ENCODE measurements at regions not wholly inside any gene's neighbourhood (a gene's known extent, or its start where the extent isn't known, plus 50 kb on each side); places are given as distances from the start of the nearest gene placed in this dataset.

GRCh38 chr5:167168971-167169370, 1122.5 kb upstream of the WWC1 start:
- no peak for DNase-seq (ENCODE audit: low spot score)
- Histone ChIP-seq H3K4me1 (no peaks in the 10 kb centered on the region), H3K27me3 (no peaks in the 10 kb centered on the region), H3K36me3 (no peaks in the 10 kb centered on the region), H3K4me3 (no peak overlapping the region), H3K9me3 (no peaks in the 10 kb centered on the region), H3K27ac (no peak overlapping the region)
- TF ChIP-seq, protein P1, sequence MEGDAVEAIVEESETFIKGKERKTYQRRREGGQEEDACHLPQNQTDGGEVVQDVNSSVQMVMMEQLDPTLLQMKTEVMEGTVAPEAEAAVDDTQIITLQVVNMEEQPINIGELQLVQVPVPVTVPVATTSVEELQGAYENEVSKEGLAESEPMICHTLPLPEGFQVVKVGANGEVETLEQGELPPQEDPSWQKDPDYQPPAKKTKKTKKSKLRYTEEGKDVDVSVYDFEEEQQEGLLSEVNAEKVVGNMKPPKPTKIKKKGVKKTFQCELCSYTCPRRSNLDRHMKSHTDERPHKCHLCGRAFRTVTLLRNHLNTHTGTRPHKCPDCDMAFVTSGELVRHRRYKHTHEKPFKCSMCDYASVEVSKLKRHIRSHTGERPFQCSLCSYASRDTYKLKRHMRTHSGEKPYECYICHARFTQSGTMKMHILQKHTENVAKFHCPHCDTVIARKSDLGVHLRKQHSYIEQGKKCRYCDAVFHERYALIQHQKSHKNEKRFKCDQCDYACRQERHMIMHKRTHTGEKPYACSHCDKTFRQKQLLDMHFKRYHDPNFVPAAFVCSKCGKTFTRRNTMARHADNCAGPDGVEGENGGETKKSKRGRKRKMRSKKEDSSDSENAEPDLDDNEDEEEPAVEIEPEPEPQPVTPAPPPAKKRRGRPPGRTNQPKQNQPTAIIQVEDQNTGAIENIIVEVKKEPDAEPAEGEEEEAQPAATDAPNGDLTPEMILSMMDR (IDR thresholded peaks at IDR 0.05), result no peak

DNA sequence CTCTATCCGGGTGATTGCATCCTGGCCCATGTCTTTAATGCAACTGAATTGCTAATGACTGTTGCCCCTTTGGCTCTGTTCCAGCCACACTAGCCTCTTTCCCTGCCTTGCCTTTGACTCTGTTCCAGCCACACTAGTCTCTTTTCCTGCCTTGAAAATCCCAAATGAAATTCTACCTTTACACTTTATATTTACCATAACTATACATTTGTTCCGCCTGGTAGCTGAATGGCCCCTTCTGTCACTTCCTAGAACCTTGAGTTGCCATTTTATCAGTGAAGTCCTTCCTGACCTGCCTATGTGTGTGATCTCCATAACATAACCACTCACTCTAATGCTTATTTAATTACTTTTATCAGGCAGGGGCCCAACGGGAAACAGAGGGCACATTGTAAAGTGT, 1120.4 kb upstream of the WWC1 start:
- Histone ChIP-seq H3K36me3 (no peaks in the 10 kb centered on the region), H3K27me3 (no peaks in the 10 kb centered on the region), H3K27ac (no peak overlapping the region), H3K4me3 (no peak overlapping the region), H3K4me1 (no peaks in the 10 kb centered on the region), H3K9me3 (no peaks in the 10 kb centered on the region)
- DNase-seq (ENCODE audit: low spot score), result no peak
- TF ChIP-seq, protein P1 (IDR thresholded peaks at IDR 0.05), result no peak

- DNase-seq (ENCODE audit: low spot score), result no peak
- H3K4me1 ChIP-seq, result no peaks in the 10 kb centered on the region
- no peak overlapping the region for H3K27ac ChIP-seq
- H3K36me3 ChIP-seq, result no peaks in the 10 kb centered on the region
- H3K9me3 ChIP-seq, result no peaks in the 10 kb centered on the region
- H3K4me3 ChIP-seq, result no peak overlapping the region
- TF ChIP-seq, protein P1 (IDR thresholded peaks at IDR 0.05), result no peak
- no peaks in the 10 kb centered on the region for H3K27me3 ChIP-seq
Measured at GRCh38 chr5:167177736-167178135, 1113.7 kb upstream of the WWC1 start.

DNA sequence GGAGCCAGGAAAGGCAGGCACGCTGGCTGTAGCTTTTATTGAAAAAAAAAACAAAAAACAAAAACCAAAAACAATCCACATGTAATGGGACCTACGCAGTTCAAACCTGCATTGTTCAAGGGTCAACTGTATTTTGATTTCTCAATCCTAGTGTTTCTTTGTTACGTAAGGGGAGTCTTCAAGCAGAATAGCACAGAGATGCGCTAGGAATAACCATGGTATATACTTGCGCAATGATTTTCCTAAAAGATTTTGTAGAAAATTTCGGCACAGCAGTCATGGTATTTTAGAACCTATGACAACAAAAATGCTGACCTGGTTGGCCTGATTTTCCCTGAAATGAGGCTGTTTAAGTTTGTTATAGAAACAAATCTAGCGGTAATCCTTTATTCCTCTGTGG, 1110.5 kb upstream of the WWC1 start:
- H3K36me3 ChIP-seq, result no peaks in the 10 kb centered on the region
- TF ChIP-seq, protein P1 (IDR thresholded peaks at IDR 0.05), result no peak
- H3K4me3 ChIP-seq, result no peak overlapping the region
- no peaks in the 10 kb centered on the region for H3K4me1 ChIP-seq
- no peak overlapping the region for H3K27ac ChIP-seq
- no peak for DNase-seq (ENCODE audit: low spot score)
- H3K27me3 ChIP-seq, result no peaks in the 10 kb centered on the region
- H3K9me3 ChIP-seq, result no peaks in the 10 kb centered on the region

- Histone ChIP-seq H3K27ac (no peak overlapping the region), H3K27me3 (no peaks in the 10 kb centered on the region), H3K4me1 (no peaks in the 10 kb centered on the region), H3K4me3 (no peak overlapping the region), H3K9me3 (no peaks in the 10 kb centered on the region), H3K36me3 (no peaks in the 10 kb centered on the region)
- TF ChIP-seq, protein P1 (IDR thresholded peaks at IDR 0.05), result no peak
- no peak for DNase-seq (ENCODE audit: low spot score)
Measured at GRCh38 chr5:167205881-167206280, 1085.6 kb upstream of the WWC1 start.

- H3K4me3 ChIP-seq, result no peak overlapping the region
- no peak overlapping the region for H3K27ac ChIP-seq
- H3K9me3 ChIP-seq, result no peaks in the 10 kb centered on the region
- H3K36me3 ChIP-seq, result no peaks in the 10 kb centered on the region
- H3K27me3 ChIP-seq, result no peaks in the 10 kb centered on the region
- TF ChIP-seq, protein P1 (IDR thresholded peaks at IDR 0.05), result no peak
- H3K4me1 ChIP-seq, result no peaks in the 10 kb centered on the region
- no peak for DNase-seq (ENCODE audit: low spot score)
Measured at GRCh38 chr5:167207081-167207480, 1084.4 kb upstream of the WWC1 start.
